Lower lobe of right lung (tissue), 2 donors: ENCODE measurements at regions not wholly inside any gene's neighbourhood (a gene's known extent, or its start where the extent isn't known, plus 50 kb on each side); places are given as distances from the start of the nearest gene placed in this dataset.
"Not testable (repeated sequence)": the region's sequence is repeated elsewhere in the genome, so short reads cannot be mapped to it uniquely, and the experiment has no call there.

Experiments
- ATAC-seq, 2 donors: fragments of 200-7000 bp; cut with Tn5 transposase; one replicate each; pipeline ENCODE4 v1.9.1; 2020 to 2022; ENCODE audit warnings: mild to moderate bottlenecking in 2 of 2, moderate library complexity in 2 of 2
- DNase-seq: peaks from one replicate; pipeline ENCODE4 v3.0.0-alpha.2; 2020
- H3K27ac ChIP-seq: fragments of 200-600 bp; one replicate; pipeline ENCODE4 v1.8.0; 2022
- H3K27me3 ChIP-seq: fragments of 200-600 bp; one replicate; pipeline ENCODE4 v1.8.0; 2022; ENCODE audit warnings: low read depth
- H3K36me3 ChIP-seq: fragments of 200-600 bp; one replicate; pipeline ENCODE4 v1.8.0; 2022; ENCODE audit warnings: mild to moderate bottlenecking
- H3K4me1 ChIP-seq: fragments of 200-600 bp; one replicate; pipeline ENCODE4 v1.8.0; 2022
- H3K4me3 ChIP-seq: fragments of 200-600 bp; one replicate; pipeline ENCODE4 v1.8.0; 2022; ENCODE audit warnings: mild to moderate bottlenecking
- H3K9me3 ChIP-seq: fragments of 200-600 bp; one replicate; pipeline ENCODE4 v1.8.0; 2022
- intact Hi-C: fragments of 100-400 bp; cut with DNase I; formaldehyde crosslinking; loops from one replicate; pipeline ENCODE4 v1.11.0; 2022
- TF ChIP-seq, protein P1 (sequence below): fragments of 200-600 bp; IDR thresholded peaks from one replicate; pipeline ENCODE4 v1.8.0; 2022; ENCODE audit warnings: antibody characterized with exemption, mild to moderate bottlenecking
- donor health status: DM: no; HTN: yes; CAD: no; lungs with severe emphysema.

- Histone ChIP-seq H3K27ac (no peak overlapping the region), H3K4me1 (no peaks in the 10 kb centered on the region), H3K27me3 (no peaks in the 10 kb centered on the region), H3K9me3 (no peaks in the 10 kb centered on the region), H3K4me3 (no peak overlapping the region), H3K36me3 (no peaks in the 10 kb centered on the region)
- ATAC-seq (no peak), DNase-seq (peak; percentile 19)
- intact Hi-C loops = no loop called here
- TF ChIP-seq, protein P1, sequence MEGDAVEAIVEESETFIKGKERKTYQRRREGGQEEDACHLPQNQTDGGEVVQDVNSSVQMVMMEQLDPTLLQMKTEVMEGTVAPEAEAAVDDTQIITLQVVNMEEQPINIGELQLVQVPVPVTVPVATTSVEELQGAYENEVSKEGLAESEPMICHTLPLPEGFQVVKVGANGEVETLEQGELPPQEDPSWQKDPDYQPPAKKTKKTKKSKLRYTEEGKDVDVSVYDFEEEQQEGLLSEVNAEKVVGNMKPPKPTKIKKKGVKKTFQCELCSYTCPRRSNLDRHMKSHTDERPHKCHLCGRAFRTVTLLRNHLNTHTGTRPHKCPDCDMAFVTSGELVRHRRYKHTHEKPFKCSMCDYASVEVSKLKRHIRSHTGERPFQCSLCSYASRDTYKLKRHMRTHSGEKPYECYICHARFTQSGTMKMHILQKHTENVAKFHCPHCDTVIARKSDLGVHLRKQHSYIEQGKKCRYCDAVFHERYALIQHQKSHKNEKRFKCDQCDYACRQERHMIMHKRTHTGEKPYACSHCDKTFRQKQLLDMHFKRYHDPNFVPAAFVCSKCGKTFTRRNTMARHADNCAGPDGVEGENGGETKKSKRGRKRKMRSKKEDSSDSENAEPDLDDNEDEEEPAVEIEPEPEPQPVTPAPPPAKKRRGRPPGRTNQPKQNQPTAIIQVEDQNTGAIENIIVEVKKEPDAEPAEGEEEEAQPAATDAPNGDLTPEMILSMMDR = no peak
These were observed 293.0 kb upstream of the HS6ST1 start for GRCh38 chr2:128611421-128612320.

GRCh38 chr2:128612628-128613027, 294.0 kb upstream of the HS6ST1 start:
- intact Hi-C loops = no loop called here
- Histone ChIP-seq H3K36me3 (no peaks in the 10 kb centered on the region), H3K27ac (no peak overlapping the region), H3K9me3 (no peaks in the 10 kb centered on the region), H3K27me3 (no peaks in the 10 kb centered on the region), H3K4me1 (no peaks in the 10 kb centered on the region), H3K4me3 (no peak overlapping the region)
- DNase-seq = peak; percentile 21
- no peak for ATAC-seq
- TF ChIP-seq, protein P1 = no peak

DNA sequence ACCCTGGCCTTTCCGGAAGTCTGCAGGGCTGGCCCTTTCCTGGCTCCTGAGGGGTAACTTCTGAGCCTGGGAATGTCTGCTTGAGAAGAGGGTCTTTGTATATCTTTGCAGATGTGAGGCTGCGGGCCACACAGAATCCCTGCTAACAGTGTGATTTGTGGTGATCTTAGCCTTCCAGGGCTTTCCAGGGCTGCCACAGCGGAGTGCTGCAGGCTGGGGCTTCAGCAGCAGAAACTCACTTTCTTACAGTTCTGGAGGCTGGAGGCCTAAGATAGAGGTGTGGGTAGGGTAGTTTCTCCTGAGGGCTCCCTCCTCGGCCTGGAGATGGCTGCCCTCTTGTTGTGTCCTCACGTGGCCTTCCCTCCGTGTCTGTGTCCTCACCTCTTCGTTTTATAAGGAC, 294.7 kb upstream of the HS6ST1 start:
- H3K27ac ChIP-seq = no peak overlapping the region
- no peaks in the 10 kb centered on the region for H3K9me3 ChIP-seq
- DNase-seq (peak; percentile 10), ATAC-seq (no peak)
- TF ChIP-seq, protein P1 = no peak
- H3K27me3 ChIP-seq = no peaks in the 10 kb centered on the region
- no peaks in the 10 kb centered on the region for H3K4me1 ChIP-seq
- no peak overlapping the region for H3K4me3 ChIP-seq
- H3K36me3 ChIP-seq = no peaks in the 10 kb centered on the region
- intact Hi-C loops = no loop called here

- ATAC-seq (no peak), DNase-seq (peak; percentile 10)
- no peaks in the 10 kb centered on the region for H3K36me3 ChIP-seq
- H3K27ac ChIP-seq = no peak overlapping the region
- no peaks in the 10 kb centered on the region for H3K27me3 ChIP-seq
- intact Hi-C loops = no loop called here
- TF ChIP-seq, protein P1 = no peak
- no peaks in the 10 kb centered on the region for H3K4me1 ChIP-seq
- H3K4me3 ChIP-seq = no peak overlapping the region
- no peaks in the 10 kb centered on the region for H3K9me3 ChIP-seq
These were observed 295.2 kb upstream of the HS6ST1 start for GRCh38 chr2:128613876-128614275.

- H3K36me3 ChIP-seq, intact Hi-C loops, H3K9me3 ChIP-seq, ATAC-seq, H3K27ac ChIP-seq, H3K4me3 ChIP-seq, H3K27me3 ChIP-seq, H3K4me1 ChIP-seq: not testable (repeated sequence)
- peak; percentile 9 for DNase-seq
These were observed 296.2 kb upstream of the HS6ST1 start for GRCh38 chr2:128614907-128615306.

DNA sequence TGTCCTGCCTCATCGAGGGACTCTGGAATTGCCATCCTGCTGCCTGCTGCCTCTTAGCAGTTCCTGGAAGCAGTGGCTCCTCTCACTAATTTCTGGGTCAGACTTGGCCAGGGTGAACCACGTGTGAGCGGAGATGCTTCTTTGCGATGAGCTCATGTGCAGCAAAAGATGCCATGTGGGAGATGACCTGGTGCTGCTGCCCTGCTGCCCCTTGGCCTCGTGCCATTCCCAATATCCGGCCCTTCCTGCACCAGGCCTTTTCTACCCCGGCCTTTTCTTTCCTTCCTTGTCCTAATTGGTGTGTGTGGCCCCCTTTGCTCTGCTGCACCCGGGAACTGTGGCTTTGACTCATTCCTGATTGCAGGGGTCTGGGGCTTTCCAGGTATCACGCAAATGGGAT, 296.9 kb upstream of the HS6ST1 start:
- intact Hi-C loops = no loop called here
- Histone ChIP-seq H3K4me1 (no peaks in the 10 kb centered on the region), H3K4me3 (no peak overlapping the region), H3K27me3 (no peaks in the 10 kb centered on the region), H3K36me3 (no peaks in the 10 kb centered on the region), H3K9me3 (no peaks in the 10 kb centered on the region), H3K27ac (no peak overlapping the region)
- TF ChIP-seq, protein P1 = no peak
- peak; percentile 25 for DNase-seq
- no peak for ATAC-seq
